Endothelial cell of umbilical vein (primary cell): ENCODE measurements at regions not wholly inside any gene's neighbourhood (a gene's known extent, or its start where the extent isn't known, plus 50 kb on each side); places are given as distances from the start of the nearest gene placed in this dataset.
A peak's percentile ranks its signal among the peaks of the same experiment; 100 is the strongest.

ENCODE experiments used
- BruUV-seq: library from RNA; stranded (reverse); fragments of 400-500 nt; replicated peaks from 2 replicates; lab custom pipeline; 2021; lab: Mats Ljungman, UMichigan
- CTCF ChIA-PET: fragments of 300-600, 350-600 bp; sonication (Branson Sonifier 250); formaldehyde crosslinking; loops from one replicate; lab custom pipeline; 2021; ENCODE audit warnings: antibody characterized with exemption, inconsistent platforms; lab: Charles Lee
- POLR2A ChIA-PET: fragments of 300-600, 350-600 bp; sonication (Branson Sonifier 250); formaldehyde crosslinking; loops from one replicate; lab custom pipeline; 2021; ENCODE audit warnings: antibody characterized with exemption, inconsistent platforms; lab: Charles Lee
- DNase-seq: peaks from one replicate; pipeline ENCODE4 v3.0.0-alpha.2; 2011; ENCODE audit warnings: low read depth, low spot score
- FAIRE-seq: peaks from 2 replicates; lab custom pipeline; 2011; peaks lifted over from hg19 to GRCh38; lab: Jason Lieb, UNC
- H2AFZ ChIP-seq: 2 replicates; pipeline ENCODE4 v1.6.0; 2012; ENCODE audit warnings: low read depth, low read length, control low read depth, inconsistent platforms
- H3K27ac ChIP-seq: 2 replicates; pipeline ENCODE4 v1.5.1; 2011; ENCODE audit warnings: low read depth, mild to moderate bottlenecking, control low read depth, low read length, moderate library complexity; ENCODE audit not compliant: insufficient read depth
- H3K27me3 ChIP-seq, 2 experiments: 2 replicates each; pipeline versions ENCODE4 v1.6.0 to v1.6.1; 2011; ENCODE audit warnings: low read length in 2 of 2, mixed read lengths in 1 of 2; ENCODE audit not compliant: control insufficient read depth in 2 of 2, insufficient read depth in 2 of 2
- H3K36me3 ChIP-seq, 2 experiments: 2 replicates in 1 of 2; 3 replicates in 1 of 2; pipeline ENCODE4 v1.5.1; 2011; ENCODE audit warnings: low read length in 2 of 2, mild to moderate bottlenecking in 1 of 2, moderate library complexity in 1 of 2; ENCODE audit not compliant: control insufficient read depth in 2 of 2, insufficient read depth in 2 of 2; ENCODE audit errors: extremely low read depth in 1 of 2
- H3K4me1 ChIP-seq: 3 replicates; pipeline ENCODE4 v1.5.1; 2011; ENCODE audit warnings: mild to moderate bottlenecking, low read length; ENCODE audit not compliant: control insufficient read depth, insufficient read depth; ENCODE audit errors: extremely low read depth
- H3K4me2 ChIP-seq: 2 replicates; pipeline ENCODE4 v1.6.1; 2011; ENCODE audit warnings: low read length, control low read depth, mixed read lengths; ENCODE audit not compliant: insufficient read depth
- H3K4me3 ChIP-seq, 3 experiments: fragments of 200-600 bp in 1 of 3; sonication (generic), shearing (Covaris generic) in 1 of 3; replicated peaks in 1 of 3; 2 replicates each; pipeline ENCODE4 v1.5.1; 2011 to 2016; ENCODE audit warnings: control low read depth in 3 of 3, low read length in 3 of 3, mild to moderate bottlenecking in 2 of 3, inconsistent platforms in 1 of 3, low read depth in 1 of 3, moderate library complexity in 1 of 3; ENCODE audit not compliant: insufficient read depth in 1 of 3
- H3K79me2 ChIP-seq: 2 replicates; pipeline ENCODE4 v1.6.0; 2012; ENCODE audit warnings: low read length, inconsistent platforms; ENCODE audit not compliant: control insufficient read depth, insufficient read depth
- H3K9ac ChIP-seq: replicated peaks from 2 replicates; pipeline ENCODE3; 2011; ENCODE audit warnings: low read length, control low read depth; ENCODE audit not compliant: insufficient read depth; ENCODE audit errors: extremely low read depth
- H3K9me1 ChIP-seq: replicated peaks from 3 replicates; pipeline ENCODE4 v1.6.0; 2011; ENCODE audit warnings: mild to moderate bottlenecking, low read length; ENCODE audit not compliant: control insufficient read depth, insufficient read depth; ENCODE audit errors: extremely low read depth
- H3K9me3 ChIP-seq: replicated peaks from 2 replicates; pipeline ENCODE4 v1.5.1; 2012; ENCODE audit warnings: low read length, inconsistent platforms; ENCODE audit not compliant: control insufficient read depth, insufficient read depth
- H4K20me1 ChIP-seq: replicated peaks from 2 replicates; pipeline ENCODE3; 2011; ENCODE audit warnings: mild to moderate bottlenecking, low read length; ENCODE audit not compliant: control insufficient read depth, insufficient read depth; ENCODE audit errors: extremely low read depth
- CTCF ChIP-seq, 2 donors: IDR thresholded peaks; 1 replicate in 1 of 2; 2 replicates in 1 of 2; pipeline ENCODE4 v1.5.1; 2011; ENCODE audit warnings: low read length in 2 of 2, mild to moderate bottlenecking in 2 of 2, moderate library complexity in 2 of 2, control low read depth in 1 of 2, inconsistent platforms in 1 of 2, low read depth in 1 of 2; ENCODE audit not compliant: insufficient read depth in 1 of 2; ENCODE audit errors: extremely low read depth in 1 of 2
- EZH2 ChIP-seq: IDR thresholded peaks from 2 replicates; pipeline ENCODE4 v1.6.1; 2012; ENCODE audit warnings: borderline replicate concordance, low read depth, mild to moderate bottlenecking, moderate library complexity, low read length, inconsistent platforms; ENCODE audit not compliant: severe bottlenecking
- FOS ChIP-seq: IDR thresholded peaks from 2 replicates; pipeline ENCODE4 v1.6.1; 2011; ENCODE audit warnings: mild to moderate bottlenecking, low read length, moderate library complexity, borderline replicate concordance; ENCODE audit not compliant: insufficient read depth
- GATA2 ChIP-seq: IDR thresholded peaks from 2 replicates; pipeline ENCODE4 v1.7.0; 2011; ENCODE audit warnings: low read depth, mild to moderate bottlenecking, moderate library complexity, mixed read lengths, low read length; ENCODE audit not compliant: insufficient read length, insufficient read depth
- JUN ChIP-seq: IDR thresholded peaks from 2 replicates; pipeline ENCODE4 v1.6.1; 2011; ENCODE audit warnings: borderline replicate concordance, low read depth; ENCODE audit not compliant: insufficient read length, insufficient read depth
- MAX ChIP-seq: IDR thresholded peaks from 2 replicates; pipeline ENCODE4 v1.6.1; 2011; ENCODE audit not compliant: insufficient read depth, insufficient read length
- MYC ChIP-seq: IDR thresholded peaks from one replicate; pipeline ENCODE4 v1.6.1; 2011; ENCODE audit warnings: mild to moderate bottlenecking, low read depth, low read length
- POLR2A ChIP-seq: IDR thresholded peaks from 2 replicates; pipeline ENCODE4 v1.6.1; 2012; ENCODE audit warnings: low read depth, mild to moderate bottlenecking, control low read depth, low read length
- POLR2AphosphoS5 ChIP-seq: IDR thresholded peaks from 2 replicates; pipeline ENCODE4 v1.6.1; 2012; ENCODE audit warnings: low read depth, mild to moderate bottlenecking, control low read depth, low read length, moderate library complexity; ENCODE audit not compliant: insufficient read depth
- dilution Hi-C: fragments of 300-500 bp; cut with MboI; formaldehyde crosslinking; loops from one replicate; pipeline ENCODE4 v1.15.0; 2019; ENCODE audit warnings: low sequenced_read_pairs; ENCODE audit not compliant: extremely low pct_ligation_motif_present
- intact Hi-C: fragments of 100-400 bp; cut with micrococcal nuclease; formaldehyde crosslinking; loops from one replicate; pipeline ENCODE4 v1.10.0; 2022

GRCh38 chr10:33802566-33802965 lies 468.1 kb upstream of the NRP1 start:
- peaks cover 0 to 2% of the 10 kb centered on the region in 2 experiments for H3K27me3 ChIP-seq
- H3K4me1 ChIP-seq, result peaks cover 7% of the 10 kb centered on the region
- TF ChIP-seq JUN (no peak), GATA2 (no peak), POLR2A (no peak), POLR2AphosphoS5 (no peak)
- no peaks in the 10 kb centered on the region for H3K9me3 ChIP-seq
- no peak overlapping the region for H3K27ac ChIP-seq
- intact Hi-C loops (no loop called here), dilution Hi-C loops (no loop called here)
- DNase-seq (no peak), FAIRE-seq (no peak)
- no peaks in the 10 kb centered on the region for H3K36me3 ChIP-seq
- H3K9me1 ChIP-seq, result no peaks in the 10 kb centered on the region
- no peak overlapping the region for H2AFZ ChIP-seq
- ChIA-PET POLR2A (no interaction called here), CTCF (no interaction called here)
- H3K4me2 ChIP-seq, result no peak overlapping the region
- H3K9ac ChIP-seq, result no peak overlapping the region
- no TSS peak for BruUV-seq
- H3K79me2 ChIP-seq, result no peaks in the 10 kb centered on the region
- no peaks in the 10 kb centered on the region for H4K20me1 ChIP-seq
- H3K4me3 ChIP-seq, result no peak overlapping the region

- BruUV-seq, result no TSS peak
- CTCF ChIA-PET, result no interaction called here
- no peak for DNase-seq
- Histone ChIP-seq H3K79me2 (no peaks in the 10 kb centered on the region), H4K20me1 (no peaks in the 10 kb centered on the region), H3K9me1 (no peaks in the 10 kb centered on the region), H2AFZ (no peak overlapping the region), H3K9ac (no peak overlapping the region), H3K27me3 (no peaks in the 10 kb centered on the region), H3K4me2 (no peak overlapping the region), H3K36me3 (no peaks in the 10 kb centered on the region), H3K9me3 (no peaks in the 10 kb centered on the region), H3K27ac (no peak overlapping the region), H3K4me3 (no peak overlapping the region), H3K4me1 (peaks cover 7% of the 10 kb centered on the region)
- dilution Hi-C loops (no loop called here), intact Hi-C loops (no loop called here)
- no peak for TF ChIP-seq FOS
- no peak for TF ChIP-seq EZH2
- TF ChIP-seq CTCF (IDR thresholded peaks at IDR 0.05; ENCODE audit: extremely low read depth in 1 of 2, insufficient read depth in 1 of 2, low read depth in 1 of 2, low read length in 2 of 2), result no peak
- TF ChIP-seq POLR2A, result no peak
- no peak for TF ChIP-seq MYC
- TF ChIP-seq MAX, result no peak
- no peak for TF ChIP-seq GATA2
- no peak for TF ChIP-seq POLR2AphosphoS5
- TF ChIP-seq JUN, result no peak
- POLR2A ChIA-PET, result no interaction called here
- FAIRE-seq, result peak; percentile 46
Measured at GRCh38 chr10:33801705-33802104, 467.2 kb upstream of the NRP1 start.
